NB4 (cell line): ENCODE measurements at regions not wholly inside any gene's neighbourhood (a gene's known extent, or its start where the extent isn't known, plus 50 kb on each side); places are given as distances from the start of the nearest gene placed in this dataset.

ENCODE experiments used
- MAX ChIP-seq: IDR thresholded peaks from 2 replicates; pipeline ENCODE4 v1.6.1; 2011; ENCODE audit warnings: low read depth, low read length
- MYC ChIP-seq: IDR thresholded peaks from 2 replicates; pipeline ENCODE4 v1.6.1; 2011; ENCODE audit warnings: low read depth, low read length
- POLR2A ChIP-seq: IDR thresholded peaks from 2 replicates; pipeline ENCODE4 v1.6.1; 2011; ENCODE audit warnings: mild to moderate bottlenecking; ENCODE audit not compliant: insufficient read length; ENCODE audit errors: extremely low read depth
- TF ChIP-seq, protein P1 (sequence below): IDR thresholded peaks from one replicate; pipeline ENCODE4 v1.5.1; 2012; ENCODE audit warnings: low read depth, low read length

GRCh38 chr9:99457981-99458380 lies 235.9 kb downstream of the SEC61B start:
- TF ChIP-seq MAX (no peak), POLR2A (no peak), MYC (no peak)
- TF ChIP-seq, protein P1, sequence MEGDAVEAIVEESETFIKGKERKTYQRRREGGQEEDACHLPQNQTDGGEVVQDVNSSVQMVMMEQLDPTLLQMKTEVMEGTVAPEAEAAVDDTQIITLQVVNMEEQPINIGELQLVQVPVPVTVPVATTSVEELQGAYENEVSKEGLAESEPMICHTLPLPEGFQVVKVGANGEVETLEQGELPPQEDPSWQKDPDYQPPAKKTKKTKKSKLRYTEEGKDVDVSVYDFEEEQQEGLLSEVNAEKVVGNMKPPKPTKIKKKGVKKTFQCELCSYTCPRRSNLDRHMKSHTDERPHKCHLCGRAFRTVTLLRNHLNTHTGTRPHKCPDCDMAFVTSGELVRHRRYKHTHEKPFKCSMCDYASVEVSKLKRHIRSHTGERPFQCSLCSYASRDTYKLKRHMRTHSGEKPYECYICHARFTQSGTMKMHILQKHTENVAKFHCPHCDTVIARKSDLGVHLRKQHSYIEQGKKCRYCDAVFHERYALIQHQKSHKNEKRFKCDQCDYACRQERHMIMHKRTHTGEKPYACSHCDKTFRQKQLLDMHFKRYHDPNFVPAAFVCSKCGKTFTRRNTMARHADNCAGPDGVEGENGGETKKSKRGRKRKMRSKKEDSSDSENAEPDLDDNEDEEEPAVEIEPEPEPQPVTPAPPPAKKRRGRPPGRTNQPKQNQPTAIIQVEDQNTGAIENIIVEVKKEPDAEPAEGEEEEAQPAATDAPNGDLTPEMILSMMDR = no peak
